ENCODE measurements at regions not wholly inside any gene's neighbourhood (a gene's known extent, or its start where the extent isn't known, plus 50 kb on each side); places are given as distances from the start of the nearest gene placed in this dataset.

- no peak for DNase-seq (ENCODE audit: low spot score)
- BruUV-seq (replicated peaks): no TSS peak
- ChIA-PET CTCF (ENCODE audit: unreplicated experiment) (no interaction called here), POLR2A (no interaction called here)
- intact Hi-C loops (cut with micrococcal nuclease; ENCODE audit: unreplicated experiment): loop anchor here (10.0 kb wide), 1 partner anchor 908 kb away; no protein-coding TSS in a partner anchor
- no peaks in the 10 kb centered on the region for H3K9me2 ChIP-seq (ENCODE audit: insufficient read depth, low read length)
- H2AFZ ChIP-seq (ENCODE audit: low read length): no peak overlapping the region
- no peak overlapping the region for H3K27ac ChIP-seq (ENCODE audit: low read depth, low read length, poor library complexity, severe bottlenecking)
- no peaks in the 10 kb centered on the region for H3K79me2 ChIP-seq (ENCODE audit: insufficient read depth, low read depth, low read length)
- no peaks in the 10 kb centered on the region for H3K9me3 ChIP-seq (ENCODE audit: low read length)
- H4K20me1 ChIP-seq (ENCODE audit: insufficient read depth, low read length): no peaks in the 10 kb centered on the region
- H3K36me3 ChIP-seq (ENCODE audit: insufficient read depth, low read length): no peaks in the 10 kb centered on the region
- TF ChIP-seq EZH2phosphoT487 (IDR thresholded peaks at IDR 0.05; ENCODE audit: borderline replicate concordance, low read depth, low read length) (no peak), CTCF (conservative IDR thresholded peaks at IDR 0.05; ENCODE audit: low read length) (no peak)
- no peak overlapping the region for H3K4me2 ChIP-seq (ENCODE audit: low read length)
- H3K4me3 ChIP-seq (ENCODE audit: low read depth, low read length, poor library complexity, severe bottlenecking): no peak overlapping the region
- H3K4me1 ChIP-seq (ENCODE audit: insufficient read depth, low read length, poor library complexity, severe bottlenecking): no peaks in the 10 kb centered on the region
These were observed 799.5 kb downstream of the RPA4 start for GRCh38 chrX:97682991-97683840.

DNA sequence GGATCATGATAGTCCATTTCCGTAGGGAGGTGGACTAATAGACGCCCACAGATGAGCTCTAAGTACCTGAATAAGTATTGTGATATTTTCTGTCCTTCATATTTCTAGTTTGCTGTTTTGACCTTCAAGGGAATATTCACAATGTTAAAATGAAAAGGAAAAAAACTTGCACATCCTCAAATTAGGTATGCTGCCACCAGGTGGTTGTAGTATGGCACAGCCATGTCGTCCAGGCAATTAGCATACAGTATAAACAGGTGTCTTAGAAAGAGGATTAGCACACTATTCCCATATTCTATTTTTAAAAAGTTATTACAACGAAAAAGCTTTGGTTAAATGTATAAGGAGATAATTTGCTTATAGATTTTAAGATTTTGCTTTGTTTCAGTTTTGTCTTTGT is 802.0 kb downstream of the RPA4 start:
- Histone ChIP-seq H2AFZ (ENCODE audit: low read length) (no peak overlapping the region), H3K9me2 (ENCODE audit: insufficient read depth, low read length) (no peaks in the 10 kb centered on the region), H3K9me3 (ENCODE audit: low read length) (no peaks in the 10 kb centered on the region), H4K20me1 (ENCODE audit: insufficient read depth, low read length) (no peaks in the 10 kb centered on the region), H3K27ac (ENCODE audit: low read depth, low read length, poor library complexity, severe bottlenecking) (no peak overlapping the region), H3K4me3 (ENCODE audit: low read depth, low read length, poor library complexity, severe bottlenecking) (no peak overlapping the region), H3K36me3 (ENCODE audit: insufficient read depth, low read length) (no peaks in the 10 kb centered on the region), H3K79me2 (ENCODE audit: insufficient read depth, low read depth, low read length) (no peaks in the 10 kb centered on the region), H3K4me2 (ENCODE audit: low read length) (no peak overlapping the region), H3K4me1 (ENCODE audit: insufficient read depth, low read length, poor library complexity, severe bottlenecking) (no peaks in the 10 kb centered on the region)
- ChIA-PET POLR2A (no interaction called here), CTCF (ENCODE audit: unreplicated experiment) (interaction anchor here (0.9 kb wide), 1 partner anchor 25 kb away, joined by 3 read pairs; no protein-coding TSS in a partner anchor)
- no peak for TF ChIP-seq EZH2phosphoT487 (IDR thresholded peaks at IDR 0.05; ENCODE audit: borderline replicate concordance, low read depth, low read length)
- peak; percentile 84 for TF ChIP-seq CTCF (conservative IDR thresholded peaks at IDR 0.05; ENCODE audit: low read length)
- DNase-seq (ENCODE audit: low spot score): peak; percentile 53
- intact Hi-C loops (cut with micrococcal nuclease; ENCODE audit: unreplicated experiment): loop anchor here (5.0 to 10.0 kb wide), 2 partner anchors 658 to 911 kb away; no protein-coding TSS in a partner anchor
- BruUV-seq (replicated peaks): no TSS peak

DNA sequence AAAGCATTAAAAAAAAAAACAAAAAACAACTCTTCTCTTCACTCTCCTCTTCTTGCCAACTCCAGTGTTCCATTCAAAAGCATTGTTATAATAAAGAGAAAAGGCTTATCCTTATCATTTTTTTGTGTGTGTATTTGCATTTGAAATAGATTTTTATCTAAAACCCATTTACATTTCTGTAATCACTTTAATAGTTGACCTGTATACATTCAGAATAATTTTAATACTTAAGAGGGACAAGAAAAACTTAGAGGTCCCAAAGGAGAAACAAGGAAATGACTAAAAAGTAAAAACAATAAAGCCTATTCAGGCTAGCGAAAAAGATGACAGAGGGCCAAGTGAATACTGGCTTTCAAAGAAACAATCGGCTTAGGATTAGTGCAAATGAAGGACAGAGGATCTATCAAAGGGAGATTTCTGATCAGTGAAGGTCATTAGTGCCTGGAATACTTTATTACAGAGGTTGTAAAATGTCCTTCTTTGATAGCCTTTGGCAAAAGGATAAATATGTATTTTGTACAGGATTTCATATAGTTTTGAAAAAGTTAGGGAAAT is 808.3 kb downstream of the RPA4 start:
- intact Hi-C loops (cut with micrococcal nuclease; ENCODE audit: unreplicated experiment): no loop called here
- no peak for DNase-seq (ENCODE audit: low spot score)
- Histone ChIP-seq H3K4me3 (ENCODE audit: low read depth, low read length, poor library complexity, severe bottlenecking) (no peak overlapping the region), H2AFZ (ENCODE audit: low read length) (no peak overlapping the region), H3K4me1 (ENCODE audit: insufficient read depth, low read length, poor library complexity, severe bottlenecking) (no peaks in the 10 kb centered on the region), H3K4me2 (ENCODE audit: low read length) (no peak overlapping the region), H3K79me2 (ENCODE audit: insufficient read depth, low read depth, low read length) (no peaks in the 10 kb centered on the region), H3K27ac (ENCODE audit: low read depth, low read length, poor library complexity, severe bottlenecking) (no peak overlapping the region), H3K36me3 (ENCODE audit: insufficient read depth, low read length) (no peaks in the 10 kb centered on the region), H3K9me3 (ENCODE audit: low read length) (no peaks in the 10 kb centered on the region), H4K20me1 (ENCODE audit: insufficient read depth, low read length) (no peaks in the 10 kb centered on the region), H3K9me2 (ENCODE audit: insufficient read depth, low read length) (no peaks in the 10 kb centered on the region)
- TF ChIP-seq CTCF (conservative IDR thresholded peaks at IDR 0.05; ENCODE audit: low read length): no peak
- TF ChIP-seq EZH2phosphoT487 (IDR thresholded peaks at IDR 0.05; ENCODE audit: borderline replicate concordance, low read depth, low read length): no peak
- POLR2A ChIA-PET: interaction anchor here (0.6 to 0.7 kb wide), 2 partner anchors 10 kb away, joined by 3 to 4 read pairs; no protein-coding TSS in a partner anchor
- BruUV-seq (replicated peaks): no TSS peak
- CTCF ChIA-PET (ENCODE audit: unreplicated experiment): no interaction called here
